OCI-LY1 (cell line): ENCODE measurements at regions not wholly inside any gene's neighbourhood (a gene's known extent, or its start where the extent isn't known, plus 50 kb on each side); places are given as distances from the start of the nearest gene placed in this dataset.
A peak's percentile ranks its signal among the peaks of the same experiment; 100 is the strongest.

ENCODE experiments used
- H2AFZ ChIP-seq: fragments of 200-600 bp; sonication (generic), shearing (Covaris generic); 2 replicates; pipeline ENCODE4 v1.6.0; 2014; ENCODE audit warnings: antibody characterized with exemption, mild to moderate bottlenecking, low read length
- H3F3A ChIP-seq: fragments of 200-600 bp; sonication (generic), shearing (Covaris generic); 2 replicates; pipeline ENCODE4 v1.6.0; 2014; ENCODE audit warnings: mild to moderate bottlenecking, antibody characterized with exemption, low read length, moderate library complexity; ENCODE audit not compliant: insufficient read depth
- H3K27ac ChIP-seq: fragments of 200-600 bp; sonication (generic); 2 replicates; pipeline ENCODE4 v1.5.1; 2014; ENCODE audit warnings: low read length, mixed run types, mild to moderate bottlenecking, low read depth; ENCODE audit not compliant: poor library complexity, severe bottlenecking
- H3K27me3 ChIP-seq: fragments of 200-600 bp; sonication (generic); 2 replicates; pipeline ENCODE4 v1.6.0; 2014; ENCODE audit warnings: antibody characterized with exemption, mild to moderate bottlenecking, low read length, moderate library complexity; ENCODE audit not compliant: insufficient read depth
- H3K36me3 ChIP-seq: fragments of 200-600 bp; sonication (generic); 2 replicates; pipeline ENCODE4 v1.6.1; 2014; ENCODE audit warnings: mild to moderate bottlenecking, antibody characterized with exemption, low read length, moderate library complexity, mixed read lengths; ENCODE audit not compliant: insufficient read depth
- H3K4me1 ChIP-seq: fragments of 200-600 bp; sonication (generic); 2 replicates; pipeline ENCODE4 v1.5.1; 2014; ENCODE audit warnings: mild to moderate bottlenecking, low read length, moderate library complexity; ENCODE audit not compliant: insufficient read depth, severe bottlenecking
- H3K4me2 ChIP-seq: fragments of 200-600 bp; sonication (generic), shearing (Covaris generic); 2 replicates; pipeline ENCODE4 v1.6.1; 2014; ENCODE audit warnings: low read length
- H3K4me3 ChIP-seq: fragments of 200-600 bp; sonication (generic); 2 replicates; pipeline ENCODE4 v1.5.1; 2014; ENCODE audit warnings: low read length, low read depth, mild to moderate bottlenecking, mixed read lengths; ENCODE audit not compliant: poor library complexity, severe bottlenecking
- H3K79me2 ChIP-seq: fragments of 200-600 bp; shearing (Covaris generic); 2 replicates; pipeline ENCODE4 v1.6.1; 2016; ENCODE audit warnings: mixed run types, low read length, mixed read lengths; ENCODE audit not compliant: insufficient read depth
- H3K9ac ChIP-seq: fragments of 200-600 bp; sonication (generic), shearing (Covaris generic); 2 replicates; pipeline ENCODE4 v1.6.1; 2014; ENCODE audit warnings: mild to moderate bottlenecking, low read length, mixed read lengths
- H3K9me2 ChIP-seq: fragments of 200-600 bp; sonication (generic), shearing (Covaris generic); 2 replicates; pipeline ENCODE4 v1.6.1; 2014; ENCODE audit warnings: low read depth, mild to moderate bottlenecking, low read length, mixed read lengths
- H3K9me3 ChIP-seq: fragments of 200-600 bp; shearing (Covaris generic); 2 replicates; pipeline ENCODE4 v1.6.1; 2014; ENCODE audit warnings: low read length, mixed read lengths
- H4K20me1 ChIP-seq: fragments of 200-600 bp; sonication (generic), shearing (Covaris generic); 2 replicates; pipeline ENCODE4 v1.6.0; 2016; ENCODE audit warnings: mild to moderate bottlenecking, low read length; ENCODE audit not compliant: insufficient read depth
- EZH2 ChIP-seq: fragments of 200-600 bp; sonication (generic), shearing (Covaris generic); IDR thresholded peaks from 2 replicates; pipeline ENCODE4 v1.8.0; 2017; ENCODE audit warnings: borderline replicate concordance, mixed run types, mild to moderate bottlenecking, antibody characterized with exemption, low read length, moderate library complexity, mixed read lengths
- TF ChIP-seq, protein P1 (sequence below): fragments of 200-600 bp; sonication (generic), shearing (Covaris generic); IDR thresholded peaks from 2 replicates; pipeline ENCODE4 v1.5.1; 2017; ENCODE audit warnings: mild to moderate bottlenecking, antibody characterized with exemption, low read length, moderate library complexity, mixed read lengths

- Histone ChIP-seq H3K9ac (no peak overlapping the region), H2AFZ (no peak overlapping the region), H4K20me1 (no peaks in the 10 kb centered on the region), H3K4me2 (peak overlapping the region; percentile 54), H3K9me2 (no peaks in the 10 kb centered on the region), H3F3A (no peaks in the 10 kb centered on the region), H3K4me3 (peak overlapping the region; percentile 43), H3K36me3 (no peaks in the 10 kb centered on the region), H3K79me2 (no peaks in the 10 kb centered on the region), H3K9me3 (no peaks in the 10 kb centered on the region), H3K27ac (peak overlapping the region; percentile 16), H3K27me3 (no peaks in the 10 kb centered on the region), H3K4me1 (peaks cover 18% of the 10 kb centered on the region)
- TF ChIP-seq, protein P1, sequence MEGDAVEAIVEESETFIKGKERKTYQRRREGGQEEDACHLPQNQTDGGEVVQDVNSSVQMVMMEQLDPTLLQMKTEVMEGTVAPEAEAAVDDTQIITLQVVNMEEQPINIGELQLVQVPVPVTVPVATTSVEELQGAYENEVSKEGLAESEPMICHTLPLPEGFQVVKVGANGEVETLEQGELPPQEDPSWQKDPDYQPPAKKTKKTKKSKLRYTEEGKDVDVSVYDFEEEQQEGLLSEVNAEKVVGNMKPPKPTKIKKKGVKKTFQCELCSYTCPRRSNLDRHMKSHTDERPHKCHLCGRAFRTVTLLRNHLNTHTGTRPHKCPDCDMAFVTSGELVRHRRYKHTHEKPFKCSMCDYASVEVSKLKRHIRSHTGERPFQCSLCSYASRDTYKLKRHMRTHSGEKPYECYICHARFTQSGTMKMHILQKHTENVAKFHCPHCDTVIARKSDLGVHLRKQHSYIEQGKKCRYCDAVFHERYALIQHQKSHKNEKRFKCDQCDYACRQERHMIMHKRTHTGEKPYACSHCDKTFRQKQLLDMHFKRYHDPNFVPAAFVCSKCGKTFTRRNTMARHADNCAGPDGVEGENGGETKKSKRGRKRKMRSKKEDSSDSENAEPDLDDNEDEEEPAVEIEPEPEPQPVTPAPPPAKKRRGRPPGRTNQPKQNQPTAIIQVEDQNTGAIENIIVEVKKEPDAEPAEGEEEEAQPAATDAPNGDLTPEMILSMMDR: no peak
- TF ChIP-seq EZH2: no peak
These were observed 396.7 kb upstream of the OR4E1 start for GRCh38 chr14:22070119-22070982.

- H3K36me3 ChIP-seq: no peaks in the 10 kb centered on the region
- H3K79me2 ChIP-seq: no peaks in the 10 kb centered on the region
- no peak overlapping the region for H3K4me2 ChIP-seq
- no peaks in the 10 kb centered on the region for H3K9me3 ChIP-seq
- no peaks in the 10 kb centered on the region for H3F3A ChIP-seq
- TF ChIP-seq EZH2: no peak
- TF ChIP-seq, protein P1: no peak
- no peak overlapping the region for H2AFZ ChIP-seq
- no peaks in the 10 kb centered on the region for H3K27me3 ChIP-seq
- H3K9ac ChIP-seq: no peak overlapping the region
- H3K9me2 ChIP-seq: no peaks in the 10 kb centered on the region
- no peak overlapping the region for H3K27ac ChIP-seq
- H4K20me1 ChIP-seq: no peaks in the 10 kb centered on the region
- peaks cover 3% of the 10 kb centered on the region for H3K4me1 ChIP-seq
- no peak overlapping the region for H3K4me3 ChIP-seq
These were observed 391.7 kb upstream of the OR4E1 start for GRCh38 chr14:22065347-22065746.

GRCh38 chr14:22059201-22059600, 385.6 kb upstream of the OR4E1 start:
- Histone ChIP-seq H3K9ac (no peak overlapping the region), H3K27me3 (no peaks in the 10 kb centered on the region)

More at GRCh38 chr14:22059201-22059600, 385.6 kb upstream of the OR4E1 start:
- Histone ChIP-seq H3K36me3 (no peaks in the 10 kb centered on the region), H2AFZ (no peak overlapping the region), H3K79me2 (no peaks in the 10 kb centered on the region), H3K4me1 (no peaks in the 10 kb centered on the region), H3K9me3 (no peaks in the 10 kb centered on the region), H3F3A (no peaks in the 10 kb centered on the region), H4K20me1 (no peaks in the 10 kb centered on the region), H3K9me2 (no peaks in the 10 kb centered on the region), H3K4me2 (no peak overlapping the region), H3K4me3 (no peak overlapping the region), H3K27ac (no peak overlapping the region)
- no peak for TF ChIP-seq EZH2
- TF ChIP-seq, protein P1: no peak
